ENCODE measurements at regions not wholly inside any gene's neighbourhood (a gene's known extent, or its start where the extent isn't known, plus 50 kb on each side); places are given as distances from the start of the nearest gene placed in this dataset.
"Not testable (repeated sequence)": the region's sequence is repeated elsewhere in the genome, so short reads cannot be mapped to it uniquely, and the experiment has no call there.

GRCh38 chr10:16227674-16228073 is 209.1 kb upstream of the PTER start:
- Mint-ChIP-seq H3K4me3 (no peak overlapping the region), H3K4me1 (ENCODE audit: low read depth in 2 of 2) (no peaks in the 10 kb centered on the region), H3K27me3 (no peaks in the 10 kb centered on the region), H3K27ac (no peak overlapping the region), H3K36me3 (peaks cover 10% of the 10 kb centered on the region), H3K9me3 (peaks cover 14% of the 10 kb centered on the region)
- ATAC-seq: no peak
- DNase-seq (ENCODE audit: low spot score): no peak

DNA sequence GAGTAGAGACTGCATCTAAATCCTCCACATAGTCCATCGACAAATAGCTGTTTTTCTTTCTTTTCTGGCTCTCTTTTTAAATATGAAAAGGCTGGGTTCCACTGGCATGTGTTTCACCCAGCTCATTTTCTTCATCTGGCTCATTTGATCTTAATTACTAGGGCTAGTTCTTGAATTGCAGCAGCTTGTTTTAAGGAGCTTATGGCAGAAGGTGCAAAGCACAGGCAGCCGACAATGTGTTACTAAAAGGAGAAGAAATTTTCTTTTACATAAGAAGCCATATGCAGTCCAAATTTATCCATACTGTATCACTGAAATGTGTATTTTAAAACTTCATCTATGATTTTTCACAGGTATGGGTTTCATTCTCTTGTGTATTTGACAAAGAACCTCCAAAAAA is 205.6 kb upstream of the PTER start:
- DNase-seq (ENCODE audit: low spot score): no peak
- no peaks in the 10 kb centered on the region for H3K36me3 Mint-ChIP-seq
- H3K4me3 Mint-ChIP-seq: no peak overlapping the region
- H3K27me3 Mint-ChIP-seq: peaks cover 0 to 9% of the 10 kb centered on the region in 2 donors
- no peak overlapping the region for H3K27ac Mint-ChIP-seq
- no peaks in the 10 kb centered on the region for H3K4me1 Mint-ChIP-seq (ENCODE audit: low read depth in 2 of 2)
- peaks cover 3% of the 10 kb centered on the region for H3K9me3 Mint-ChIP-seq
- ATAC-seq: no peak

DNA sequence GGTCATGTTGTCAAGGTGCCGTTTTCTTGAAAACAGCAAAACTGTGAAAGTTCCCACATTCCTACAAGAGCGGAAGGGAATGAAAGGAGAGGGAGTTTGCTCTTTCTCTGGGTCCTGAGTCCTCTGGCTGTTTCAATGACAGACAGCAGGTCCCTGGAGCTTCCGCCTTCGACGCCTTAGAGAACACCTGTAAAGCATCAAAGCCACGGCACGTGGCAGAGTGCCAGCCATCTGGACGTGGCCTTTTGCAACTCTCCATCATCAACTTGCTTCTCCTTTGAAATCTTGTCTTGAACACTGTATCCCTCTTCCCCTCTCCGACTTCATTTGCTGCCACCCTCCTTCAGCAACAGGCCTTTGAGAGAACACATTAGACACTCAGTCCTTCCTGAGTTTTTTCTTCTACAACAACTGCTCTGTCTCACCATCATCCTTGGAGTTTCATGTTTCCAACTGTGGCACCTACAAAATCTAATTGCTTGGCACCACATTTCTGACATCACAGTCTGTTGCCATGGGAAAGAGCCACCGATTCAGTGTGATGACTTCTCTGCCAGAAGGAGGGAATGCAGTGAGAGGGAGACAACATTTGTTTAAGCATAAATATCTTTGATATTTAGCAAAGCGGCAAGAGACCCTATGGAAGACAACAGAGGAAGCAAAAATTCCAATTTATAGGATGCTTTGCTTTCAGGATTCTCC is 204.9 kb upstream of the PTER start:
- H3K4me3 Mint-ChIP-seq: no peak overlapping the region
- no peak for ATAC-seq
- peaks cover 3% of the 10 kb centered on the region for H3K9me3 Mint-ChIP-seq
- no peak overlapping the region for H3K27ac Mint-ChIP-seq
- H3K4me1 Mint-ChIP-seq (ENCODE audit: low read depth in 2 of 2): no peaks in the 10 kb centered on the region
- H3K27me3 Mint-ChIP-seq: peaks cover 0 to 12% of the 10 kb centered on the region in 2 donors
- no peaks in the 10 kb centered on the region for H3K36me3 Mint-ChIP-seq
- no peak for DNase-seq (ENCODE audit: low spot score)

DNA sequence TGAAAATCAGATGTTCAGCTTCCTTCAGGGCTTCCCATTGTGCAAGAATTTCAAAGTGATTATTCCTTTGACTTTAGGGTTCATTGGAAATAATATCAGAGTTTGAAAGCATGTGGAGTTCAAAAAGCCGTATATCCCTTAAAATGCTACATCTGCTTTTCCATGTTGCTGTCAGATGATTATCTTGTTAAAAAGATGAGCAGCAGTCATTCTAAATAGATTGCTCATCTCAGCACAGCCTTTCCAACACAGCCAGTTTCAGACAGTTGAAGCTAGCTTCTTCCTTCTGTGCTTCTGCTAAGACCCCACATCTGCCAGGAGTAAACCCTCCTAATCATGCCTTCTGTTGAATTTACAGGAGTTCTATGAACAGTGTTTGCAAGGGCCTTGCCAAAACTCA is 204.4 kb upstream of the PTER start:
- ATAC-seq (no peak), DNase-seq (ENCODE audit: low spot score) (no peak)
- peaks cover 2% of the 10 kb centered on the region for H3K9me3 Mint-ChIP-seq
- H3K4me3 Mint-ChIP-seq: no peak overlapping the region
- peaks cover 0 to 14% of the 10 kb centered on the region in 2 donors for H3K27me3 Mint-ChIP-seq
- H3K4me1 Mint-ChIP-seq (ENCODE audit: low read depth in 2 of 2): no peaks in the 10 kb centered on the region
- no peak overlapping the region for H3K27ac Mint-ChIP-seq
- H3K36me3 Mint-ChIP-seq: no peaks in the 10 kb centered on the region

DNA sequence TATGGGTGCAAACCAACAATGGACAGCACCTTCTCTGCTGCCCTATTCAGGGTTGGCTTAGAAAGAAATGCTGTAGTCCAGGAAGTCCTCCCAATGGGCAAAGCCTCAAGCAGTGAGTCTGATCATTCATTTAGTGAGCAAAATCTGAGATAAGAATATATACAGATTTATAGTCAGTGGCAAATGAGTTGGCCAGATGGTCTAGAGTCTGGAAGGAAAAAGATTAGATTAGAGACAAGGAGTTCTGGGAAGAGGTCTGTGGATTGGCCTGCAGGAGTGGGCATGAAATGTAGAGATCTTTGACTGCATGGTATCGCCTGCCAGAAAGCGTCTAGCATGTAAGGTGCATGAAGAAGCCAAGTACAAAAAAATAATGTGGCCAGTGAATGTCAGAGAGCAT is 201.9 kb upstream of the PTER start:
- H3K27ac Mint-ChIP-seq: no peak overlapping the region
- H3K4me1 Mint-ChIP-seq (ENCODE audit: low read depth in 2 of 2): no peaks in the 10 kb centered on the region
- H3K27me3 Mint-ChIP-seq: peaks cover 0 to 14% of the 10 kb centered on the region in 2 donors
- no peaks in the 10 kb centered on the region for H3K9me3 Mint-ChIP-seq
- ATAC-seq (no peak), DNase-seq (ENCODE audit: low spot score) (no peak)
- H3K4me3 Mint-ChIP-seq: no peak overlapping the region
- no peaks in the 10 kb centered on the region for H3K36me3 Mint-ChIP-seq

GRCh38 chr10:16242446-16242845 is 194.4 kb upstream of the PTER start:
- H3K36me3 Mint-ChIP-seq: no peaks in the 10 kb centered on the region
- no peak overlapping the region for H3K4me3 Mint-ChIP-seq
- peaks cover 3 to 8% of the 10 kb centered on the region in 2 donors for H3K27me3 Mint-ChIP-seq

DNA sequence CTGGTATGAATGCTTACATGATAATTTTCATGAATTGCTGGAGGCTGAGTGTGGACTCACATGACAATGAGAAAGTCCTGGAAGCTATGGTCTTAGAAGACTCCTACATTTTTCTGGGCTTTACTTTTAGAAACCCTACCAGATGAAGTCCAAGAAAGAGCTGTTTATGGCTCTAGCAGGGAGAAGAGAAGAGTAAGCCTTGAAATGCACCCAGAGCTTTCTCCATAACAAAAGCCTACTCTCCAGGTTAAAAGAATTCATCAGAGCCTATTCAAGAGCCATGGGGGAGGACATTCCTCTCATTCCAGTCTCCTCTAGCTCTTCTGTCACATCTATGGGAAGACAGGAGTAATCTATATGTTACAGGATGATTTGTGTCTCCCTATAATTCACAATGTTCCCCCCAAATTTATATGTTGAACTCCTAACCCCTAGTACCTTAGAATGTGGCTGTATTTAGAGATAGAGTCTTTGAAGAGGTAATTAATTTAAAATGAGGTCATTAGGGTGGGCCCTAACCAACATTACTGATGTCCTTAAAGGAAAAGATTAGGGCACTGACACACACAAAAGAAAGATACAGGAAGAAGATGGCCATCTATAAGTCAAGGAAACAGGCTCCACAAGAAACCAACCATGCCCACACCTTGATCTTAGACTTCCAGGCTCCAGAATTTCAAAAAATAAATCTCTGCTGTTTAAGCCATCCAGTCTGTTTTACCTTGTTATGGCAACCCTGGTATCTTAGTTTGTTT is 193.8 kb upstream of the PTER start:
- no peak overlapping the region for H3K4me3 Mint-ChIP-seq

More at GRCh38 chr10:16242446-16242845, 194.4 kb upstream of the PTER start:
- ATAC-seq (no peak), DNase-seq (ENCODE audit: low spot score) (no peak)
- H3K27ac Mint-ChIP-seq: no peak overlapping the region
- no peaks in the 10 kb centered on the region for H3K9me3 Mint-ChIP-seq
- no peaks in the 10 kb centered on the region for H3K4me1 Mint-ChIP-seq (ENCODE audit: low read depth in 2 of 2)

GRCh38 chr10:16250136-16250535 is 186.7 kb upstream of the PTER start:
- not testable (repeated sequence) for H3K27me3 Mint-ChIP-seq; H3K4me1 Mint-ChIP-seq (ENCODE audit: low read depth in 2 of 2); H3K27ac Mint-ChIP-seq; ATAC-seq; H3K9me3 Mint-ChIP-seq; DNase-seq (ENCODE audit: low spot score); H3K4me3 Mint-ChIP-seq; H3K36me3 Mint-ChIP-seq

More for the DNA sequence above, 193.8 kb upstream of the PTER start:
- ATAC-seq: no peak
- no peak for DNase-seq (ENCODE audit: low spot score)
- H3K9me3 Mint-ChIP-seq: no peaks in the 10 kb centered on the region
- H3K27me3 Mint-ChIP-seq: peaks cover 3 to 8% of the 10 kb centered on the region in 2 donors
- H3K4me1 Mint-ChIP-seq (ENCODE audit: low read depth in 2 of 2): no peaks in the 10 kb centered on the region
- no peak overlapping the region for H3K27ac Mint-ChIP-seq
- H3K36me3 Mint-ChIP-seq: no peaks in the 10 kb centered on the region

GRCh38 chr10:16256336-16256735 is 180.5 kb upstream of the PTER start:
- Mint-ChIP-seq H3K36me3 (no peaks in the 10 kb centered on the region), H3K4me1 (ENCODE audit: low read depth in 2 of 2) (no peaks in the 10 kb centered on the region), H3K4me3 (no peak overlapping the region), H3K9me3 (peaks cover 3% of the 10 kb centered on the region), H3K27me3 (peaks cover 0 to 17% of the 10 kb centered on the region in 2 donors), H3K27ac (no peak overlapping the region)
- DNase-seq (ENCODE audit: low spot score): no peak
- no peak for ATAC-seq

- no peaks in the 10 kb centered on the region for H3K4me1 Mint-ChIP-seq (ENCODE audit: low read depth in 2 of 2)
- peaks cover 3% of the 10 kb centered on the region for H3K9me3 Mint-ChIP-seq
- ATAC-seq: no peak
- no peak overlapping the region for H3K27ac Mint-ChIP-seq
- H3K27me3 Mint-ChIP-seq: peaks cover 0 to 17% of the 10 kb centered on the region in 2 donors
- no peak overlapping the region for H3K4me3 Mint-ChIP-seq
- H3K36me3 Mint-ChIP-seq: no peaks in the 10 kb centered on the region
- no peak for DNase-seq (ENCODE audit: low spot score)
These were observed 178.3 kb upstream of the PTER start for GRCh38 chr10:16258291-16259040.

- peaks cover 3% of the 10 kb centered on the region for H3K9me3 Mint-ChIP-seq
- H3K4me1 Mint-ChIP-seq (ENCODE audit: low read depth in 2 of 2): no peaks in the 10 kb centered on the region
- H3K4me3 Mint-ChIP-seq: no peak overlapping the region
- H3K27ac Mint-ChIP-seq: no peak overlapping the region
- DNase-seq (ENCODE audit: low spot score): no peak
- H3K27me3 Mint-ChIP-seq: peaks cover 0 to 17% of the 10 kb centered on the region in 2 donors
- ATAC-seq: no peak
- no peaks in the 10 kb centered on the region for H3K36me3 Mint-ChIP-seq
These were observed 177.1 kb upstream of the PTER start for GRCh38 chr10:16259726-16260125.

- Mint-ChIP-seq H3K27ac (no peak overlapping the region), H3K9me3 (peaks cover 3% of the 10 kb centered on the region), H3K4me3 (no peak overlapping the region), H3K4me1 (ENCODE audit: low read depth in 2 of 2) (no peaks in the 10 kb centered on the region), H3K36me3 (no peaks in the 10 kb centered on the region), H3K27me3 (peaks cover 0 to 17% of the 10 kb centered on the region in 2 donors)
- DNase-seq (ENCODE audit: low spot score) (no peak), ATAC-seq (no peak)
These were observed 176.4 kb upstream of the PTER start for GRCh38 chr10:16260388-16260787.

DNA sequence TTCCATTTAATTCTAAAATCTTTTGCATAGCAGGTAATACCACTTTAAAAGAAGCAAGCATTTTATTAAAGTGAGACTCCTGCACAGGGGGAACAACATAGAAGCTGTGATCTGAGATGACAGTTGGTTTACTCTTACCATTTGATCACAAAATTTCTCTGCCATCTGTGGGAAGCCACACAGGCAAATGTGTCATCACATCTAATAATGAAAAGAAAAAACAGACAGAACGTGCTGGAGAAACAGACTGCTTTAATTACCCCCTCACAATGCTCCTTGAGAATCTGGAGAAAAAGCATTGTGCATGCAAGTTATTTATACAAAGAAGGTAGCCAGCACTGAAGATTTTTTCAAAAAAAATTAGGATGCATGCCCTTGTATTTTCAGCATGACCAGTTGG is 165.2 kb upstream of the PTER start:
- Mint-ChIP-seq H3K27me3 (peaks cover 0 to 2% of the 10 kb centered on the region in 2 donors), H3K27ac (no peak overlapping the region), H3K4me3 (no peak overlapping the region), H3K9me3 (no peaks in the 10 kb centered on the region), H3K4me1 (ENCODE audit: low read depth in 2 of 2) (no peaks in the 10 kb centered on the region), H3K36me3 (no peaks in the 10 kb centered on the region)
- DNase-seq (ENCODE audit: low spot score): no peak
- no peak for ATAC-seq

DNA sequence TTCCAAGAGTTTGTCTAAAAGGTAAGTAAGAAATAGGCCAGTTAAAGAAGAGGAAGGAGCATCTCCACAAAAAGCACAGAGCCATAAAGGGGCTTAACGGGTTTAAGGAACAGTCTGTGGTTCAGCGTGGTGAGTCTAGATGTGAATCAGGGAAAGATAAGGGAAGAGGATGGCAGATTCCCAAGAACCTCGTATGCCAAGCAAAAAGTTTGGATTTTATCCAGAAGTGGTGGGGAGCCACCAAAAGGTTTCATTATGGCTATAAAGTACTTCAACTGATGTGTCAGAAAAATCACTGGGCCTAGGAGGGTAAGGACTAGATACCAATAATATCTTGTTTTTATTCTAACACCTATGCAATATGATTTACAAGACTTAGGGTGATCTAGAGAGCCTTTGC is 161.9 kb upstream of the PTER start:
- Mint-ChIP-seq H3K27ac (no peak overlapping the region), H3K27me3 (peaks cover 0 to 2% of the 10 kb centered on the region in 2 donors), H3K36me3 (no peaks in the 10 kb centered on the region), H3K4me1 (ENCODE audit: low read depth in 2 of 2) (no peaks in the 10 kb centered on the region), H3K4me3 (no peak overlapping the region), H3K9me3 (peaks cover 4% of the 10 kb centered on the region)
- ATAC-seq (no peak), DNase-seq (ENCODE audit: low spot score) (no peak)
